ENCODE measurements at regions not wholly inside any gene's neighbourhood (a gene's known extent, or its start where the extent isn't known, plus 50 kb on each side); places are given as distances from the start of the nearest gene placed in this dataset.
"Not testable (repeated sequence)": the region's sequence is repeated elsewhere in the genome, so short reads cannot be mapped to it uniquely, and the experiment has no call there.

- DNase-seq = no peak
Observed at GRCh38 chr6:14408446-14408845, 290.9 kb downstream of the CD83 start.

GRCh38 chr6:14412026-14412425, 294.5 kb downstream of the CD83 start:
- DNase-seq = no peak

GRCh38 chr6:14415452-14415851, 297.9 kb downstream of the CD83 start:
- DNase-seq = no peak

- DNase-seq = no peak
Observed at GRCh38 chr6:14417377-14417776, 299.8 kb downstream of the CD83 start.

- not testable (repeated sequence) for DNase-seq
Observed at GRCh38 chr6:14419224-14419623, 301.7 kb downstream of the CD83 start.

GRCh38 chr6:14422061-14422460, 304.5 kb downstream of the CD83 start:
- DNase-seq = no peak

- no peak for DNase-seq
Observed at GRCh38 chr6:14422917-14423316, 305.3 kb downstream of the CD83 start.

- no peak for DNase-seq
Observed at GRCh38 chr6:14423330-14423729, 305.8 kb downstream of the CD83 start.

GRCh38 chr6:14423955-14424354, 306.4 kb downstream of the CD83 start:
- no peak for DNase-seq

GRCh38 chr6:14425805-14426204, 308.2 kb downstream of the CD83 start:
- no peak for DNase-seq

GRCh38 chr6:14426281-14426680, 308.7 kb downstream of the CD83 start:
- DNase-seq = no peak

- no peak for DNase-seq
Observed at GRCh38 chr6:14428269-14428668, 310.7 kb downstream of the CD83 start.

GRCh38 chr6:14429396-14429795, 311.8 kb downstream of the CD83 start:
- no peak for DNase-seq

- no peak for DNase-seq
Observed at GRCh38 chr6:14430218-14430617, 312.6 kb downstream of the CD83 start.

- DNase-seq = no peak
Observed at GRCh38 chr6:14431385-14432330, 314.1 kb downstream of the CD83 start.

- no peak for DNase-seq
Observed at GRCh38 chr6:14434916-14435690, 317.5 kb downstream of the CD83 start.

GRCh38 chr6:14436592-14437132, 319.1 kb downstream of the CD83 start:
- no peak for DNase-seq

- no peak for DNase-seq
Observed at GRCh38 chr6:14439419-14439818, 321.8 kb downstream of the CD83 start.

- DNase-seq = no peak
Observed at GRCh38 chr6:14440215-14440910, 322.8 kb downstream of the CD83 start.

GRCh38 chr6:14440940-14441781, 323.6 kb downstream of the CD83 start:
- no peak for DNase-seq

GRCh38 chr6:14442242-14442641, 324.7 kb downstream of the CD83 start:
- no peak for DNase-seq

GRCh38 chr6:14443629-14444268, 326.2 kb downstream of the CD83 start:
- no peak for DNase-seq
